ENCODE measurements at regions not wholly inside any gene's neighbourhood (a gene's known extent, or its start where the extent isn't known, plus 50 kb on each side); places are given as distances from the start of the nearest gene placed in this dataset.

GRCh38 chr6:103677290-103677689 is 1182.4 kb downstream of the HACE1 start:
- no peak overlapping the region for H3K4me3 ChIP-seq (ENCODE audit: low read depth, low read length)
- no peak for TF ChIP-seq CTCF (IDR thresholded peaks at IDR 0.05; ENCODE audit: low read depth, low read length)

- H3K4me3 ChIP-seq (ENCODE audit: low read depth, low read length), result no peak overlapping the region
- no peak for TF ChIP-seq CTCF (IDR thresholded peaks at IDR 0.05; ENCODE audit: low read depth, low read length)
Observed at GRCh38 chr6:103675807-103676406, 1183.8 kb downstream of the HACE1 start.

GRCh38 chr6:103674790-103675189 is 1184.9 kb downstream of the HACE1 start:
- no peak overlapping the region for H3K4me3 ChIP-seq (ENCODE audit: low read depth, low read length)
- TF ChIP-seq CTCF (IDR thresholded peaks at IDR 0.05; ENCODE audit: low read depth, low read length), result no peak

GRCh38 chr6:103672169-103672568 is 1187.5 kb downstream of the HACE1 start:
- H3K4me3 ChIP-seq (ENCODE audit: low read depth, low read length), result no peak overlapping the region
- no peak for TF ChIP-seq CTCF (IDR thresholded peaks at IDR 0.05; ENCODE audit: low read depth, low read length)

- no peak for TF ChIP-seq CTCF (IDR thresholded peaks at IDR 0.05; ENCODE audit: low read depth, low read length)
- no peak overlapping the region for H3K4me3 ChIP-seq (ENCODE audit: low read depth, low read length)
Observed at GRCh38 chr6:103629613-103630012, 1230.1 kb downstream of the HACE1 start.

GRCh38 chr6:103617642-103618041 is 1242.1 kb downstream of the HACE1 start:
- H3K4me3 ChIP-seq (ENCODE audit: low read depth, low read length), result no peak overlapping the region
- TF ChIP-seq CTCF (IDR thresholded peaks at IDR 0.05; ENCODE audit: low read depth, low read length), result no peak

- TF ChIP-seq CTCF (IDR thresholded peaks at IDR 0.05; ENCODE audit: low read depth, low read length), result no peak
- H3K4me3 ChIP-seq (ENCODE audit: low read depth, low read length), result no peak overlapping the region
Observed at GRCh38 chr6:103587722-103588121, 1272.0 kb downstream of the HACE1 start.
